ENCODE measurements at regions not wholly inside any gene's neighbourhood (a gene's known extent, or its start where the extent isn't known, plus 50 kb on each side); places are given as distances from the start of the nearest gene placed in this dataset.
"Not testable (repeated sequence)": the region's sequence is repeated elsewhere in the genome, so short reads cannot be mapped to it uniquely, and the experiment has no call there.

DNA sequence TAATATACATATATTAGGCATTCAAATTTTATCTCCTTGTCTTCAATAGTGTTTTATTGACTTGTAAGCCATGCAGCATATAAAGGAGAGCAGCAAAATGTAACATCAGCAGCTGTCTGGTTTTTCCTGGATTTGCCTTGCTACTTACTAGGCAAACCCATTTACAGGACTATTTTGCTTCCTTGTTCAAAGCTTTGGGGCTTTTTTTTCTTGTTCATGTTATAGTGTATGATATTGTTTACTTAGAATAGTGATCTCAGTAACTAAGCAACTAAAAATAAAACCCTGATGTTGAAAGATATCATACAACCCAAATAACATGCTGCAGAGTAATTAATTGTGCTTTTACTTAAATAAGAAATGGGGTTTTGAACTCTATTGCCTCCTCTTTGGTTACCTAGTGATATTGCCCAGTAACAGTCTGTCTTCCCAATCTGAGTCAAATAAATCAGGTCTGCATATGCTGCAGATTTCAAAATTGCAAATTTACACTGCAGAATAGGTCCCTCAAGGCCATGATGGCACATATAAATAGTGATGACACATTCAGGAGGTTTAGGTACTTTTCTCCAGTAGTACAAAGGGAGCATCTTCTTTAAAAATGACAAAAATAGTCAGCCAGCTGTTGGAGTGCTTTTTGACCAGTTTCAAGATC is 578.1 kb upstream of the NECTIN3 start:
- no peak overlapping the region for H3K4me3 ChIP-seq (ENCODE audit: low read length)
- H3K27me3 ChIP-seq (ENCODE audit: control insufficient read depth, insufficient read depth, low read length): no peaks in the 10 kb centered on the region
- no peaks in the 10 kb centered on the region for H3K4me1 ChIP-seq (ENCODE audit: control insufficient read depth, insufficient read depth, low read length)
- H3K36me3 ChIP-seq (ENCODE audit: control insufficient read depth, insufficient read depth, low read length): no peaks in the 10 kb centered on the region
- DNase-seq: peak; percentile 7
- H3K27ac ChIP-seq (ENCODE audit: low read length): no peak overlapping the region
- H3K9me3 ChIP-seq (replicated peaks; ENCODE audit: control insufficient read depth, low read depth, low read length): no peaks in the 10 kb centered on the region

GRCh38 chr3:110494093-110494490 is 577.5 kb upstream of the NECTIN3 start:
- Histone ChIP-seq H3K4me1 (ENCODE audit: control insufficient read depth, insufficient read depth, low read length) (no peaks in the 10 kb centered on the region), H3K27ac (ENCODE audit: low read length) (no peak overlapping the region), H3K4me3 (ENCODE audit: low read length) (no peak overlapping the region), H3K36me3 (ENCODE audit: control insufficient read depth, insufficient read depth, low read length) (no peaks in the 10 kb centered on the region), H3K27me3 (ENCODE audit: control insufficient read depth, insufficient read depth, low read length) (no peaks in the 10 kb centered on the region), H3K9me3 (replicated peaks; ENCODE audit: control insufficient read depth, low read depth, low read length) (no peaks in the 10 kb centered on the region)
- no CpG with 5 or more reads among the region's 1 CpG for WGBS (ENCODE audit: insufficient coverage)
- DNase-seq: no peak

DNA sequence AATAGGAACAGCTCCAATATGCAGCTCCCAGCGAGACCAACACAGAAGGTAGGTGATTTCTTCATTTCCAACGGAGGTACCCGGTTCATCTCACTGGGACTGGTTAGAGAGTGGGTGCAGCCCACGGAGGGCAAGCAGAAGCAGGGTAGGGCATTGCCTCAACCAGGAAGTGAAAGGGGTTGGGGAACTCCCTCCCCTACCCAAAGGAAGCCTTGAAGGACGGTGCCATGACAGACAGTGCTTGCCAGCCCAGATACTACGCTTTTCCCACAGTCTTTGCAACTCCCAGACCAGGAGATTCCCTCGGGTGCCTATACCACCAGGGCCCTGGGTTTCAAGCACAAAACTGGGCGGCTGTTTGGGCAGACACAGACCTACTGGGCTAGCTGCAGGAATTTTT is 576.9 kb upstream of the NECTIN3 start:
- DNase-seq: no peak
- no peaks in the 10 kb centered on the region for H3K4me1 ChIP-seq (ENCODE audit: control insufficient read depth, insufficient read depth, low read length)
- 88% methylated on average over 5 of the region's 8 CpGs for WGBS (ENCODE audit: insufficient coverage)
- no peak overlapping the region for H3K4me3 ChIP-seq (ENCODE audit: low read length)
- H3K27me3 ChIP-seq (ENCODE audit: control insufficient read depth, insufficient read depth, low read length): no peaks in the 10 kb centered on the region
- H3K36me3 ChIP-seq (ENCODE audit: control insufficient read depth, insufficient read depth, low read length): no peaks in the 10 kb centered on the region
- no peaks in the 10 kb centered on the region for H3K9me3 ChIP-seq (replicated peaks; ENCODE audit: control insufficient read depth, low read depth, low read length)
- no peak overlapping the region for H3K27ac ChIP-seq (ENCODE audit: low read length)

DNA sequence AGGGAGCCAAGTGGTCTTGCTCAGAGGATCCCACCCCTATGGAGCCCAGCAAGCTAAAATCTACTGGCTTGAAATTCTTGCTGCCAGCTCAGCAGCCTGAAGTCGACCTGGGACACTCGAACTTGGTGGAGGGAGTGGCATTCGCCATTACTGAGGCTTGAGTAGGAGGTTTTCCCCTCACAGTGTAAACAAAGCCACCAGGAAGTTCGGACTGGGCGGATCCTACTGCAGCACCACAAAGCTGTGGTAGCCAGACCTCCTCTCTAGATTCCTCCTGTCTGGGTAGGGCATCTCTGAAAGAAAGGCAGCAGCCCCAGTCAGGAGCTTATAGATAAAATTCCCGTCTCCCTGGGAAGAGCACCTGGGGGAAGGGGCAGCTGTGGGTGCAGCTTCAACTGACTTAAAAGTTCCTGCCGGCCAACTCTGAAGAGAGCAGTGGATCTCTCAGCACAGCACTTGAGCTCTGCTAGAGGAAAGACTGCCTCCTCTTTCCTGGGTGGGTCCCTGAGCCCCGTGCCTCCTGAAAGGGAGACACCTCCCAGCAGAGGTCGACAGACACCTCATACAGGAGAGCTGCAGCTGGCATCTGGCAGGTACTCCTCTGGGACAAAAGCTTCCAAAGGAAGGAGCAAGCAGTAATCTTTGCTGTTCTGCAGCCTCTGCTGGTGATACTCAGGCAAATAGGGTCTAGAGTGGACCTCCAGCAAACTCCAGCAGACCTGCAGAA is 576.3 kb upstream of the NECTIN3 start:
- Histone ChIP-seq H3K36me3 (ENCODE audit: control insufficient read depth, insufficient read depth, low read length) (no peaks in the 10 kb centered on the region), H3K9me3 (replicated peaks; ENCODE audit: control insufficient read depth, low read depth, low read length) (no peaks in the 10 kb centered on the region), H3K27me3 (ENCODE audit: control insufficient read depth, insufficient read depth, low read length) (no peaks in the 10 kb centered on the region), H3K27ac (ENCODE audit: low read length) (no peak overlapping the region), H3K4me1 (ENCODE audit: control insufficient read depth, insufficient read depth, low read length) (no peaks in the 10 kb centered on the region), H3K4me3 (ENCODE audit: low read length) (no peak overlapping the region)
- no peak for DNase-seq
- WGBS (ENCODE audit: insufficient coverage): 83% methylated on average over 5 of the region's 9 CpGs

- no peaks in the 10 kb centered on the region for H3K4me1 ChIP-seq (ENCODE audit: control insufficient read depth, insufficient read depth, low read length)
- H3K27ac ChIP-seq (ENCODE audit: low read length): no peak overlapping the region
- no peak overlapping the region for H3K4me3 ChIP-seq (ENCODE audit: low read length)
- H3K27me3 ChIP-seq (ENCODE audit: control insufficient read depth, insufficient read depth, low read length): no peaks in the 10 kb centered on the region
- no peaks in the 10 kb centered on the region for H3K36me3 ChIP-seq (ENCODE audit: control insufficient read depth, insufficient read depth, low read length)
- peaks cover 2% of the 10 kb centered on the region for H3K9me3 ChIP-seq (replicated peaks; ENCODE audit: control insufficient read depth, low read depth, low read length)
- DNase-seq: no peak
- WGBS (ENCODE audit: insufficient coverage): 65% methylated on average over 2 of the region's 2 CpGs
Observed at GRCh38 chr3:110504401-110504800, 567.2 kb upstream of the NECTIN3 start.

DNA sequence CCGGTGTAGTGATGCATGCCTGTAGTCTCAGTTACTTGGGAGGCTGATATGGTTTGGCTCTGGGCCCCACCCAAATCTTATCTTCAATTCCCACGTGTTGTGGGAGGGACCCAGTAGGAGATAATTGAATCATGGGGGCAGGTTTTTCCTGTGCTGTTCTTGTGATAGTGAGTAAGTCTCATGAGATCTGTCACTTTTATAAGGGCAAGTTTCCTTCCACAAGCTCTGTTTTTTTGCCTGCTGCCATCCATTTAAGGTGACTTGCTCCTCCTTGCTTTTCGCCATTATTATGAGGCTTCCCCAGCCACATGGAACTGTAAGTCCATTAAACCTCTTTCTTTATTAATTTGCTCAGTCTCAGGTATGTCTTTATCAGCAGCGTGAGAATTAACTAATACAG is 566.7 kb upstream of the NECTIN3 start:
- no peaks in the 10 kb centered on the region for H3K27me3 ChIP-seq (ENCODE audit: control insufficient read depth, insufficient read depth, low read length)
- H3K27ac ChIP-seq (ENCODE audit: low read length): no peak overlapping the region
- H3K9me3 ChIP-seq (replicated peaks; ENCODE audit: control insufficient read depth, low read depth, low read length): peaks cover 2% of the 10 kb centered on the region
- no peak for DNase-seq
- H3K36me3 ChIP-seq (ENCODE audit: control insufficient read depth, insufficient read depth, low read length): no peaks in the 10 kb centered on the region
- no peak overlapping the region for H3K4me3 ChIP-seq (ENCODE audit: low read length)
- WGBS (ENCODE audit: insufficient coverage): 80% methylated on average over 1 of the region's 4 CpGs
- no peaks in the 10 kb centered on the region for H3K4me1 ChIP-seq (ENCODE audit: control insufficient read depth, insufficient read depth, low read length)

DNA sequence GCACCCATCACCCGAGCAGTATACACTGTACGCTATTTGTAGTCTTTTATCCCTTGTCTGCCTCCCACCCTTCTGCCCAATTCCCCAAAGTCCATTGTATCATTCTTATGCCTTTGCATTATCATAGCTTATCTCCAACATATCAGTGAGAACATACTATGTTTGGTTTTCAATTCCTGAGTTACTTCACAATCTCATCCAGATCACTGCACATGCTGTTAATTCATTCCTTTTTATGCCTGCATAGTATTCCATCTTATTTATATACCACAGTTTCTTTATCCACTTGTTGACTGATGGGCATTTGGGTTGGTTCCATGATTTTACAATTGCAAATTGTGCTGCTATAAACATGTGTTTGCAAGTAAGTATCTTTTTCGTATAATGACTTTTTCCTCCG is 564.7 kb upstream of the NECTIN3 start:
- DNase-seq: no peak
- Histone ChIP-seq H3K36me3 (ENCODE audit: control insufficient read depth, insufficient read depth, low read length) (no peaks in the 10 kb centered on the region), H3K4me1 (ENCODE audit: control insufficient read depth, insufficient read depth, low read length) (no peaks in the 10 kb centered on the region), H3K27ac (ENCODE audit: low read length) (no peak overlapping the region), H3K27me3 (ENCODE audit: control insufficient read depth, insufficient read depth, low read length) (no peaks in the 10 kb centered on the region), H3K9me3 (replicated peaks; ENCODE audit: control insufficient read depth, low read depth, low read length) (peaks cover 2% of the 10 kb centered on the region), H3K4me3 (ENCODE audit: low read length) (no peak overlapping the region)
- WGBS (ENCODE audit: insufficient coverage): no CpG with 5 or more reads among the region's 4 CpGs

- DNase-seq; H3K27ac ChIP-seq (ENCODE audit: low read length); H3K4me1 ChIP-seq (ENCODE audit: control insufficient read depth, insufficient read depth, low read length); H3K27me3 ChIP-seq (ENCODE audit: control insufficient read depth, insufficient read depth, low read length); H3K4me3 ChIP-seq (ENCODE audit: low read length); H3K36me3 ChIP-seq (ENCODE audit: control insufficient read depth, insufficient read depth, low read length); H3K9me3 ChIP-seq (replicated peaks; ENCODE audit: control insufficient read depth, low read depth, low read length): not testable (repeated sequence)
Observed at GRCh38 chr3:110507570-110507969, 564.0 kb upstream of the NECTIN3 start.

DNA sequence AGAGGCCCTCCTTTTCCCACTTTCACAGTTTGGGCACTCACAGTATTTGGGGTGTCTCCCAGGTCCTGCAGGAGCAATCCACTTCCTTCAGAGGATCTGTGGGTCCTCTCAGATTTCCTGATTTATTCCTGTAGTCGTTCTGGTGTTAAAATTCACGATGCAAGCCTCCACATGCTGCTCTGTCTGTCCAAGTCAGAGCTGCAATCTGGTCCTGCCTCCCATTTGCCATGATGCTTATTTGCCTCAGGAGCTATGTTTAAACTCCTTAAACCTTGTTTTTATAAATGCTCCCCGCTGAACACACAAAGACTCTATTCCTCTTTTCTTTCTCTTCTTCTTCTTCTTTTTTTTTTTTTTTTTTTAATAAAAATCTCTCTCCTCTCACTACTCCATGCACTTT is 558.7 kb upstream of the NECTIN3 start:
- Histone ChIP-seq H3K4me1 (ENCODE audit: control insufficient read depth, insufficient read depth, low read length) (no peaks in the 10 kb centered on the region), H3K36me3 (ENCODE audit: control insufficient read depth, insufficient read depth, low read length) (no peaks in the 10 kb centered on the region), H3K27ac (ENCODE audit: low read length) (no peak overlapping the region), H3K27me3 (ENCODE audit: control insufficient read depth, insufficient read depth, low read length) (no peaks in the 10 kb centered on the region), H3K4me3 (ENCODE audit: low read length) (no peak overlapping the region), H3K9me3 (replicated peaks; ENCODE audit: control insufficient read depth, low read depth, low read length) (no peaks in the 10 kb centered on the region)
- 75% methylated on average over 1 of the region's 3 CpGs for WGBS (ENCODE audit: insufficient coverage)
- DNase-seq: no peak

DNA sequence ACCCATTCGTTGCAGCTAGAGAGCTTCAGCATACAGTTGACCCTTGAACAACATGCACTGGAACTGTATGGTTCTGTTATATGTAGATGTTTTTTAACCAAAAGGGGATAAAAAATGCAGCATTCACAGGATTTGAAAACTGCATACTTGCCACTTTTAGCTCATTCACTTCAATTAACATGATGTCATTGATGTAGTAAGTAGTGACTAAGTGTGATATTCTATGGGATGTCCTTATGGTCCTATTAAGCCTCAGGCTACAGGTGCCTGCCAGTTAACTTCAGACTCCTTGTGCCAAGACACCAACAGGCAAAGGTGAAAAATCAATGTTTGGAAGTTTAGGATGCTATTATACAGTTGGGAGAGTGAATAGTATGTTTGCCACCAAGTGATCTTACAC is 553.6 kb upstream of the NECTIN3 start:
- H3K27me3 ChIP-seq (ENCODE audit: control insufficient read depth, insufficient read depth, low read length): no peaks in the 10 kb centered on the region
- H3K4me3 ChIP-seq (ENCODE audit: low read length): no peak overlapping the region
- H3K9me3 ChIP-seq (replicated peaks; ENCODE audit: control insufficient read depth, low read depth, low read length): no peaks in the 10 kb centered on the region
- no peaks in the 10 kb centered on the region for H3K4me1 ChIP-seq (ENCODE audit: control insufficient read depth, insufficient read depth, low read length)
- no CpG with 5 or more reads among the region's 1 CpG for whole genome bisulfite sequencing (ENCODE audit: insufficient coverage)
- H3K27ac ChIP-seq (ENCODE audit: low read length): no peak overlapping the region
- no peaks in the 10 kb centered on the region for H3K36me3 ChIP-seq (ENCODE audit: control insufficient read depth, insufficient read depth, low read length)
- no peak for DNase-seq

- peak; percentile 63 for DNase-seq
- Histone ChIP-seq H3K4me1 (ENCODE audit: control insufficient read depth, insufficient read depth, low read length) (no peaks in the 10 kb centered on the region), H3K36me3 (ENCODE audit: control insufficient read depth, insufficient read depth, low read length) (no peaks in the 10 kb centered on the region), H3K4me3 (ENCODE audit: low read length) (no peak overlapping the region), H3K27ac (ENCODE audit: low read length) (no peak overlapping the region), H3K27me3 (ENCODE audit: control insufficient read depth, insufficient read depth, low read length) (no peaks in the 10 kb centered on the region), H3K9me3 (replicated peaks; ENCODE audit: control insufficient read depth, low read depth, low read length) (no peaks in the 10 kb centered on the region)
- no CpG with 5 or more reads among the region's 1 CpG for WGBS (ENCODE audit: insufficient coverage)
Observed at GRCh38 chr3:110519071-110519470, 552.5 kb upstream of the NECTIN3 start.

Data from muscle of leg (tissue), 3 donors.